ENCODE measurements at regions not wholly inside any gene's neighbourhood (a gene's known extent, or its start where the extent isn't known, plus 50 kb on each side); places are given as distances from the start of the nearest gene placed in this dataset.
A peak's percentile ranks its signal among the peaks of the same experiment; 100 is the strongest.
"Not testable (repeated sequence)": the region's sequence is repeated elsewhere in the genome, so short reads cannot be mapped to it uniquely, and the experiment has no call there.

GRCh38 chr20:6339176-6339575, 216.3 kb upstream of the FERMT1 start:
- Histone ChIP-seq H3K36me3 (no peaks in the 10 kb centered on the region), H3K9me3 (no peaks in the 10 kb centered on the region), H3K27ac (no peak overlapping the region), H3K27me3 (replicated peaks in 1 of 7) (no peaks in the 10 kb centered on the region), H3K4me1 (no peaks in the 10 kb centered on the region), H3K4me3 (no peak overlapping the region)
- intact Hi-C loops (cut with DNase I; ENCODE audit: low total_unique reads): no loop called here
- 88 to 100% (median 90%) methylated on average over 1 of the region's 1 CpG for WGBS, 5 donors
- no peak for DNase-seq
- no peak for TF ChIP-seq POLR2A (IDR thresholded peaks at IDR 0.05)
- no peak for TF ChIP-seq POLR2AphosphoS5 (IDR thresholded peaks at IDR 0.05)
- no peak for TF ChIP-seq CTCF (IDR thresholded peaks at IDR 0.05 in 8 of 11, conservative IDR thresholded peaks at IDR 0.05 in 3 of 11)

GRCh38 chr20:6333110-6333509, 210.3 kb upstream of the FERMT1 start:
- intact Hi-C loops (cut with DNase I; ENCODE audit: low total_unique reads): no loop called here
- H3K36me3 ChIP-seq: no peaks in the 10 kb centered on the region

DNA sequence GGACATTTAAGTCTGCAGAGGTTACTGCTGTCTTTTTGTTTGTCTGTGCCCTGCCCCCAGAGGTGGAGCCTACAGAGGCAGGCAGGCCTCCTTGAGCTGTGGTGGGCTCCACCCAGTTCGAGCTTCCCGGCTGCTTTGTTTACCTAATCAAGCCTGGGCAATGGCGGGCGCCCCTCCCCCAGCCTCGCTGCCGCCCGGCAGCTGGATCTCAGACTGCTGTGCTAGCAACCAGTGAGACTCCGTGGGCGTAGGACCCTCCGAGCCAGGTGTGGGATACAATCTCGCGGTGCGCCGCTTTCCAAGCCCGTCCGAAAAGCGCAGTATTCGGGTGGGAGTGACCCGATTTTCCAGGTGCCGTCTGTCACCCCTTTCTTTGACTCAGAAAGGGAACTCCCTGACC, 198.4 kb upstream of the FERMT1 start:
- peaks cover 0 to 28% (median 13%) of the 10 kb centered on the region in 8 donors for H3K9me3 ChIP-seq

More at GRCh38 chr20:6333110-6333509, 210.3 kb upstream of the FERMT1 start:
- no peak overlapping the region for H3K4me3 ChIP-seq
- WGBS, 5 donors: 78 to 86% (median 83%) methylated on average over 5 of the region's 5 CpGs
- no peak overlapping the region for H3K27ac ChIP-seq
- H3K9me3 ChIP-seq: peaks cover 0 to 5% (median 0%) of the 10 kb centered on the region in 8 donors
- peak; percentile 18 for DNase-seq
- no peaks in the 10 kb centered on the region for H3K27me3 ChIP-seq (replicated peaks in 1 of 7)
- TF ChIP-seq POLR2AphosphoS5 (IDR thresholded peaks at IDR 0.05) (no peak), CTCF (IDR thresholded peaks at IDR 0.05 in 8 of 11, conservative IDR thresholded peaks at IDR 0.05 in 3 of 11) (no peak), POLR2A (IDR thresholded peaks at IDR 0.05) (no peak)
- no peaks in the 10 kb centered on the region for H3K4me1 ChIP-seq

GRCh38 chr20:6311841-6312655, 189.2 kb upstream of the FERMT1 start:
- peaks cover 3 to 41% (median 35%) of the 10 kb centered on the region in 8 donors for H3K9me3 ChIP-seq
- no peak for TF ChIP-seq CTCF (IDR thresholded peaks at IDR 0.05 in 8 of 11, conservative IDR thresholded peaks at IDR 0.05 in 3 of 11)
- no peak for TF ChIP-seq POLR2AphosphoS5 (IDR thresholded peaks at IDR 0.05)
- TF ChIP-seq POLR2A (IDR thresholded peaks at IDR 0.05): no peak
- no peak overlapping the region for H3K27ac ChIP-seq
- WGBS, 5 donors: 77 to 86% (median 84%) methylated on average over 4 of the region's 4 CpGs
- intact Hi-C loops (cut with DNase I; ENCODE audit: low total_unique reads): no loop called here
- H3K27me3 ChIP-seq (replicated peaks in 1 of 7): no peaks in the 10 kb centered on the region
- no peaks in the 10 kb centered on the region for H3K4me1 ChIP-seq
- H3K4me3 ChIP-seq: no peak overlapping the region
- DNase-seq: peak; percentile 24
- H3K36me3 ChIP-seq: no peaks in the 10 kb centered on the region

More for the DNA sequence above, 198.4 kb upstream of the FERMT1 start:
- H3K27ac ChIP-seq; H3K27me3 ChIP-seq (replicated peaks in 1 of 7); H3K4me3 ChIP-seq; H3K4me1 ChIP-seq; intact Hi-C loops (cut with DNase I; ENCODE audit: low total_unique reads); H3K36me3 ChIP-seq: not testable (repeated sequence)
- WGBS, 5 donors: 53 to 94% (median 73%) methylated on average over 5 to 18 of the region's 20 CpGs
- DNase-seq: peak; percentile 22

Data from spleen (tissue), 11 donors.